HG03108 (cell line): ENCODE measurements at regions not wholly inside any gene's neighbourhood (a gene's known extent, or its start where the extent isn't known, plus 50 kb on each side); places are given as distances from the start of the nearest gene placed in this dataset.

Experiments
- ATAC-seq: cut with Tn5 transposase; IDR thresholded peaks from one replicate; pipeline ENCODE4 v1.9.1; 2021; ENCODE audit warnings: moderate library complexity; ENCODE audit not compliant: unreplicated experiment

DNA sequence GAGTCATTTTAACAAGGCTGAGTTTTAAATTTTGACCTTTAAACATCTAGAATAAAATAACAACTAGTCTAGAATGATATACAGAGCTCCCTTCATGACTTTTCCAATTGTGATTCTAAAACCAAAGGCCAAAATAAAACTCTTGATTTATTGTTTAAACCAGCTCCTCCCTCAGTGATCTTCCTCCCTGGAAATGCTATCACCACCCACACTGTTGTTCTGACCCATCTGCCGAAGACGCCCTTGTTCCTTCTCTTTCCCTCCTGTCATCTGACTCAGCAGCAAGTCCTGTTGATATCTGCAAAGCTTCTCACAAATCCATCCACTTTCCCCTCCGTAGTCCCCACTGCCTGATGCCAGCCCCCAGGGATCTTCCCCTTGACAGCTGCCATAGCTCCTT is 231.6 kb upstream of the DYNLRB2 start:
- no peak for ATAC-seq

GRCh38 chr16:80305410-80305809 is 235.4 kb upstream of the DYNLRB2 start:
- ATAC-seq: no peak

- no peak for ATAC-seq
These were observed 237.1 kb upstream of the DYNLRB2 start for GRCh38 chr16:80303691-80304090.

GRCh38 chr16:80300876-80301275 is 239.9 kb upstream of the DYNLRB2 start:
- no peak for ATAC-seq

DNA sequence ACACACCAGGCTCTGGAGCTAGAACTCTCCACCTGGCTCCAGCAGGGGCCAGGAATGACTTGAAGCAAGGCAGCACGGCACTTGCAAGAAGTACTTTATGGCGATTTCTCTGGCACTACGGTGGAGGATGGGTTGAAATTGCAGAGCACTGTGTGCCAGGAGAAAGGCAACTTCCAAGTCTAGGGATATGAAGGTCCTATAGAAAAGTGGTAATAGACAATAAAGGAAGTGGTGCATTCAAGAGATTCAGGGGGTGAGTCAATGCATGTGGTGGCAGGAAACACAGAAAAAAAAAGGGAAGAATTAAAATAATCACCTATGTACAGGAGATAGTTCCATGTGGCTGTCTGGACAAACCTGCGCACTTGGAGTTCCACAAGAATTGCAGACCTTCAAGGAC is 240.3 kb upstream of the DYNLRB2 start:
- ATAC-seq: no peak

- no peak for ATAC-seq
These were observed 241.4 kb upstream of the DYNLRB2 start for GRCh38 chr16:80299416-80299815.

DNA sequence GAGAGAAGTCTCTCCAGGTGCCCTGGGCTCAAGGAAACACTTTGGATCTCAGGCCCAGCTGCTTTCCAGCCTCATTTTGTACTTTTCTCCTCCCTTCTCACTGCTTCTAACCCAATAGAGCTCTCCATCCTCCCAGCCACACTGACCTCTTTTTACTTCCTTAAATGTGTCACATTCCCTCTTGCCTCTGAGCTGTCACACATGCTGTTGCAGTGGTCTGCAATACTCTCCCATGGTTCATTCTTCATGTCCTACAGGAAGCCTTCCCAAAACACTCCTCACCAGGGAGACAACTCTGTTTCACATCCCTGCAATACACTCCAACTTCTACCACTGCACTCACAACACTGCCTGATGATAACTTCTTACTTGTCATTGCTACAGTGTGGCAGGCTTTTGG is 242.1 kb upstream of the DYNLRB2 start:
- ATAC-seq: no peak

DNA sequence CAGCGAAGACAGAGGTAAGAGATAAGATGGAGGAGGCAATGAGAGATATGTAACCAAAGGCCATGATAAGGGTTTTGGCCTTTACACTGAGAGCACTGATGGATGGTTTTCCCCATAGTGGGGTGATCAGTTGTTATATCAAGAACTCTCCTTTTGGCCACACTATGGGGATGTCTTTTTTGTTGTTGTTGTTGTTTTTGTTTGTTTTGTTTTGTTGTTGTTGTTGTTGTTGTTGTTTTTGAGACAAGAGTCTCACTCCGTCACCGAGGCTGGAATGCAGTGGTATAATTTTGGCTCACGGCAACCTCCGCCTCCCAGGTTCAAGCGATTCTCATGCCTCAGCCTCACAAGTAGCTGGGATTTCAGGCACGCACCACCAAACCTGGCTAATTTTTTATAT is 244.8 kb upstream of the DYNLRB2 start:
- ATAC-seq: no peak

DNA sequence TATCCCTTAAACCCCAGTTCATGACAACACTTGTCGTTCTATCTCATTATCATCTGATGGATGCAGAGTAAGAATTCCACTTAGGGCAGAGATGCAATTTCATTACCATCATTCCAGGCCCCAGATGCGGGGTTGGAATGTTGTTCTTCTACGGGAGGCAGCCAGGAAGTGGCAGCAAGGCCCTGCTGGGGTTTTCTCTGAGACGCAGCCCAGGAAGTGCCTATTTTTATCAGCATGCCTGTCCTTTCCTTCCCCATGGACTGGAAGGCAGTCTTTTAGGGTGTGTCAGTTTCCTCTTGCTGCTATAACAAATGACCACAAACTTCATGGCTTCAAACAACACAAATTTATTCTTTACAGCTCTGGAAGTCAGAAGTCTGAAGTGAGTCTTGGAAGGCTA is 246.6 kb upstream of the DYNLRB2 start:
- no peak for ATAC-seq

DNA sequence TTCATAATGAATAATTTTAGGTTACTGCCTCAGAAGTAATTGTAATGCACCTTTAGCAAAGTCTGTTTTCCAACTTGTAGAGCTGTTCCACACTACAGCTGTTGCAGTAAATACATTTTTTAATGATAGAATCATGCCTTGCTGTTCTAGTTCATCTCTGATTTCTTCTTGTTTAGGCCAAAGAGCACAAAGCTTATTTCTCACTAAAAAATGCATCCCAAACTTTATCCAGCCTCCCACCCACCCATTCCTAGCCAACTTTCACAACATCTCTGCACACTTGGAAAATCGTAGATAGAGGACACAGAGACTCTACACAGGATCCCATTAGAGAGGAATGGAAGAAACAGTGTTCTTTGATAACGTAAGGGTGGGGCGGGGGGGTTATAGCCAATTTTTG is 252.2 kb upstream of the DYNLRB2 start:
- ATAC-seq: no peak

GRCh38 chr16:80287674-80288073 is 253.1 kb upstream of the DYNLRB2 start:
- no peak for ATAC-seq

DNA sequence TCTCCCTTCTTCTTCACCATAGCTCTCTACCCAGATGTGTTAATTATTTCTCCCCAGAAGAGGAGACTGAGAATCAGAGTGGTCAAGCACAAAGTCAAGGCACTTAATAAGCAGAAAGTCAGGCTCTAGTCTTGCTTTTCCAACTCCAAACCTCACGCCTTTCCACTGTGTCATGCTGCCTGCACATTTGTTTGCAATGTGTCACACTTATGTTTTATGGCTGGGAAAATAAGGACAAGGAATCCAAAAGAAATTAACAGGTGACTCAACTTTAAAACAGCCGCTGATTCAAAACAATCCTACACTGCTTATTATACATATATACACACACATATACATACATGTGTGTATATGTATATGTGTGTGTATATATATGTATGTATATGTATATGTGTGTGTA is 255.7 kb upstream of the DYNLRB2 start:
- no peak for ATAC-seq

DNA sequence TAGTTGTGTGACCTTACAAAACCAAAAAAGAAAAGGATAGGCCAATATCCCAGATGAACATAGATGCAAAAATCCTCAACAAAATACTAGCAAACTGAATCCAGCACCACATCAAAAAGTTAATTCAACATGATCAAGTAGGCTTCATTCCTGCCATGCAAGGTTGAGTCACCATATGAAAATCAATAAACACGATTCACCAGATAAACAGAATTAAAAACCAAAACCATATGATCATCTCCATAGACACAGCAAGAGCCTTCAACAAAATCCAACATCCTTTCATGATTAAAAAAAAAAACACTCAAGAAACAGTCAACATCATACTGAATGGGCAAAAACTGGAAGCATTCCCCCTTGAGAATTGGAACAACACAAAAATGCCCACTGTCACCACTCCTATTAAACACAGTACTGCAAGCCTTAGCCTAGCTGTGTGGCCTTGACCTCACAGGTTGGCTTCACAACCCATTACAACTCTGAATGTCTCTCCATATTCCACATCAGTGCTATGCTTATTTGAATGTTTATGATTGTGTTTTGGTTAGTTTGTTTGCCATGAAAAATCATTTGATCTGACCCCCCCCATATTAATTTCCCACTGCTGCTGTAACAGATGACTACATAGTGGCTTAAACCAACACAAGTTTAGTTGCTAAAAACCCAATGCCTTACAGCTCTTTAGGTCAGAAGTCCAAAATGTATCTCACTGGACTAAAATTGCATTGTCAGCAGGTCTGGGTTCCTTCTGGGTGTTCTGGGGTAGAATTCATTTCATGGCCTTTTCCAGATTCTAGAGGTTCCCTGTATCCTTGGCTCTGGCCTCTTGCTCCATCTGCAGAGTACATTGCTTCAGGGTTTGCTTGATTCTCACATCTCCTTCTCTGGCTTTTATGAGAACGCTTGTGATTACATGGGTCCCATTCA is 257.1 kb upstream of the DYNLRB2 start:
- ATAC-seq: no peak

DNA sequence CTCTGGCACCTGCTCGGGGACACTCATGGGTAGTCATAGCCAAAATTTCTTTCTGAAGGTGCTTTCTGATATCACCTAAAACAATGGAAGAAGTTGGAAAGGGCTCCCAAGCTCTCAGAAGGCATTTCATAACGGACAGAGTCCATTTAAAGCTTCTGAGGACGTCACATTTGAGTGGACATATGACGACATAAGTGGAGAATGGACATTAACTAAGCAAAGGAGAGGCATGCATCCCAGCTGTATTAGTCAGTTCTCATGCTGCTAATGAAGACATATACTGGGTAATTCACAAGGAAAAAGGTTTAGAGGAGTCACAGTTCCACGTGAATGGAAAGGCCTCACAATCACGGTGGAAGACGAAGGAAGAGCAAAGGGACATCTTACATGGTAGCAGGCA is 260.2 kb upstream of the DYNLRB2 start:
- no peak for ATAC-seq

DNA sequence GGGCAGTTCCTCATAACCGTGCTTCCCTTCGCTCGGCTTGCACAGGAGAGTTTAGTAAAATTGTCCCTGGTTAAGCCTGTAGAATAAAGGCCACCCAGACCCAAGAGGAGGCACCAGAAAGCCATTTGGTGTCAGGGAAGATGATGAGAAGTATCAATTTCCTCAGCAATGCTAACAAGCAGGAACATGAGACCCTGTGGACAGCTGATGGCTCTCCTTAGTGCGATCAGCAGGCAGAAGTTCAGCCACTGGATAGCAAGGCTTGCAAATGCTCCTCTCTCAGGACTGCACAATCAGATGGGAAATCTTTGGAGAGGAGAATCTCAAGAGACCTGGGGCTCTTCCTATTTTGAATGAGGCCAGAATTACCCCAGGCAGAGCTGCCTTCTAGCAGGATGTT is 261.1 kb upstream of the DYNLRB2 start:
- no peak for ATAC-seq

- ATAC-seq: no peak
These were observed 263.6 kb upstream of the DYNLRB2 start for GRCh38 chr16:80277182-80277581.

- no peak for ATAC-seq
These were observed 266.1 kb upstream of the DYNLRB2 start for GRCh38 chr16:80274576-80275191.

DNA sequence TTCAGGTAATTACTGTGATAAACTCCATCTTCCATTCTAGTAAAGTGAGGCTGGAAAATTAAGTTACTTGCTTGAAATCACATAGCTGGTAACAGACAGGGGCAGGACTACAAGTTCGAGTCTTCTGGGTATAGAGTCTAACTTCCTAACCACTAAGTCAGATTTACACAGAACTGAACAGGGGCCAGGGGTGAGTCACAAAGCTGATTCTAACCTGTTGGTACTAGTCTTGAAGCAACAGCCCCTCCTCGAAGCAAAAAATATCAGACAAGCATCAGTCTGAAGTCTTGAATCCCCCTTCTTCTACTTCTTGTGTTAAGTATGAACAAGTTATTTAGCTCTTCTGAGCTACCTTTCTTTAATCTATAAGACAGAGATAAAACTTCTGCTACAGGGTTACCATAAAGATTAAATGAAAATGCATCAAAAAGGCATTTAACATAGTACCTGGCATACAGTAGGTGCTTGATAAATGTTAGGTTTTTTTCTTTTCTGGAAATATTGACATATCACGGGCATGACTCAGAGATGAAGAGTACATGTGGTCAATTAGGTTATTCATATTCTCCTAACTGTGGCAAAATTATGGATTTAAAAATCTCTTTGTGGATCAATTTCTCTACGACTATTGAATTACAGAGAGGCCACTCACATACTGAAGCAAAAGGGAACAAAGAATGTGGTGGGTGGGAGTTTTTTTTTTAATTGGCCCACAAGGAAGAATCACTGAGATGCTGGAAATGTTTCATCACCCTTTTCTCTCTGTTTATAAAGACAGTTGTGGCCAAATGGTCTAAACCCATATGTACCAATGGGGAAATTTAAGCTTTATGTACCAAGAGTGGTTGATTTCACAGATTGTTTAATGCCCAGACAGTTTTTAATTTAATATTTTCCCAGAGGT is 266.9 kb upstream of the DYNLRB2 start:
- ATAC-seq: no peak

- no peak for ATAC-seq
These were observed 275.0 kb upstream of the DYNLRB2 start for GRCh38 chr16:80265624-80266306.

DNA sequence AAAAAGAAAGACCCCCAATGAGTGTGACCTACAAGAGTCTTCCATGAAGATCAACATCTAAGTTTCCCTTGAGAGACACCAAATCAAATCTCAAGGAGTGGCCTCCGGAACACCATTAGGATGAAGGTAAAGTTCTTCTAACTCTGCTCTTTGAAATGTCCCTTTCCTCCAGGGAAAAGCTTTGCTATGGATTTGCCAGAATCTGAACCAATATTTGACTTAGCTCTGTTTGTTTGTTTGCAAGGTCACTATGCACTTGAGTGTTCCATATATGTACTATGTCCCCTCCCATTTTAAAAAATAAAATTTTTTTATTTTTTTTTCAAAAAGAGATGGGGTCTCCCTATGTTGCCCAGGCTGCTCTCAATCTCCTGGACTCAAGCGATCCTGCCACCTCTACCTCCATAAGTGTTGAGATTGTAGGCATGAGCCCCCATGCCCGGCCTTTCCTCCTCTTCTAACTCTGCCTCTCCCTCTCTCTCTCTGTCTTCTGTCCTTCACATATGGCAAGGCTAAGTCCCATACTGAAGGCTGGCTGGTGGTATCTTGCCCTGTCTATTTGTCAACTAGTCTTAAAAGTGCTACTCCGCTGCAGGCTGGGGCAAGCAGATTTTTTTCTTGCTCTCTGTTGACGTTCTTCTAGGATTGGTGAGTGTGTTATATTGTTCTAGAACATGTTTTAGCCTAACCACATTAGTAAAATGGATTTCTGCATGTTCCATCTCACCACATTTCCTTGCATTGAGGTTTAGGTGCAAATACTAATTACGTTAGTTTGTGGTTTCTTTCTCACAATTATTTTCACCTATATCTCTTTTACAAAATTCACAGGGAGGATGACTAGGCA is 276.7 kb upstream of the DYNLRB2 start:
- ATAC-seq: no peak
